Ascending aorta (tissue), 2 donors: ENCODE measurements at regions not wholly inside any gene's neighbourhood (a gene's known extent, or its start where the extent isn't known, plus 50 kb on each side); places are given as distances from the start of the nearest gene placed in this dataset.

Source experiments
- DNase-seq, 2 donors: peaks; one replicate each; pipeline ENCODE4 v3.0.0-alpha.2; 2019; ENCODE audit warnings: low spot score in 2 of 2
- H3K27ac ChIP-seq, 2 donors: fragments of 200-600 bp; sonication (generic); one replicate each; pipeline ENCODE4 v1.5.1; 2016 to 2017; ENCODE audit warnings: mild to moderate bottlenecking in 1 of 2
- H3K27me3 ChIP-seq: fragments of 200-600 bp; sonication (generic); one replicate; pipeline ENCODE4 v1.5.1; 2017
- H3K36me3 ChIP-seq, 2 donors: fragments of 200-600 bp; sonication (generic); one replicate each; pipeline ENCODE4 v1.5.1; 2016
- H3K4me1 ChIP-seq, 2 donors: fragments of 200-600 bp; sonication (generic); one replicate each; pipeline ENCODE4 v1.5.1; 2016 to 2017; ENCODE audit warnings: mild to moderate bottlenecking in 1 of 2
- H3K4me3 ChIP-seq, 2 donors: fragments of 200-600 bp; sonication (generic); one replicate each; pipeline ENCODE4 v1.5.1; 2016 to 2017; ENCODE audit warnings: mild to moderate bottlenecking in 1 of 2
- H3K9me3 ChIP-seq, 2 donors: fragments of 200-600 bp; sonication (generic); one replicate each; pipeline ENCODE4 v1.5.1; 2016
- CTCF ChIP-seq, 3 experiments: fragments of 200-600 bp in 2 of 3; fragments of 450-650 bp in 1 of 3; sonication (generic) in 2 of 3; IDR thresholded peaks; one replicate each; pipeline ENCODE4 v1.5.1; 2016 to 2019; ENCODE audit warnings: antibody characterized with exemption in 3 of 3, mild to moderate bottlenecking in 1 of 3, moderate library complexity in 1 of 3
- intact Hi-C: fragments of 100-400 bp; cut with DNase I; formaldehyde crosslinking; loops from one replicate; pipeline ENCODE4 v1.15.1; 2023

- H3K27me3 ChIP-seq = no peaks in the 10 kb centered on the region
- TF ChIP-seq CTCF (IDR thresholded peaks at IDR 0.05) = no peak
- no peak overlapping the region for H3K27ac ChIP-seq
- no peaks in the 10 kb centered on the region for H3K36me3 ChIP-seq
- intact Hi-C loops = no loop called here
- H3K4me1 ChIP-seq = no peaks in the 10 kb centered on the region
- no peak for DNase-seq
- H3K9me3 ChIP-seq = no peaks in the 10 kb centered on the region
- no peak overlapping the region for H3K4me3 ChIP-seq
Observed at GRCh38 chr14:29236401-29236800, 469.8 kb downstream of the FOXG1 start.

DNA sequence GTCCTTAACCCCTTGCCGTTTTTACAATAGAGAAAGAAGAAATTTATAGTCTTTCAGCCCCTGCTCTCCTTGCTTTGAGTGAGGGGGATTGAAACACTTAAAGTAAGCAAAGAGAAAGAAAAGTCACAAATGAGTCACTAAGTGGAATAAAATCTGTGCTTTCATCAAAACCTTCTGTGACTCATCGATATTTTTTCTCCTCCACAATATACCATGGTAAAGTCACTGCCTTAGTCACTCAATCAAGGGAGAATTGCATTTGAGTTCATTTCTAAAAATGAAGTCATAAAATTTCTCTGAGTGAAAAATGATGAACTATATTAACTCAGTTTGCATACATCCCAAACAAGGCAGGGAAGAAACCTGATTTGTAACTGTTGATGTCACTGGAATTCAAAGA, 470.3 kb downstream of the FOXG1 start:
- DNase-seq = no peak
- intact Hi-C loops = no loop called here
- no peaks in the 10 kb centered on the region for H3K9me3 ChIP-seq
- H3K27me3 ChIP-seq = no peaks in the 10 kb centered on the region
- H3K4me1 ChIP-seq = no peaks in the 10 kb centered on the region
- no peak overlapping the region for H3K27ac ChIP-seq
- no peak for TF ChIP-seq CTCF (IDR thresholded peaks at IDR 0.05)
- no peaks in the 10 kb centered on the region for H3K36me3 ChIP-seq
- H3K4me3 ChIP-seq = no peak overlapping the region

DNA sequence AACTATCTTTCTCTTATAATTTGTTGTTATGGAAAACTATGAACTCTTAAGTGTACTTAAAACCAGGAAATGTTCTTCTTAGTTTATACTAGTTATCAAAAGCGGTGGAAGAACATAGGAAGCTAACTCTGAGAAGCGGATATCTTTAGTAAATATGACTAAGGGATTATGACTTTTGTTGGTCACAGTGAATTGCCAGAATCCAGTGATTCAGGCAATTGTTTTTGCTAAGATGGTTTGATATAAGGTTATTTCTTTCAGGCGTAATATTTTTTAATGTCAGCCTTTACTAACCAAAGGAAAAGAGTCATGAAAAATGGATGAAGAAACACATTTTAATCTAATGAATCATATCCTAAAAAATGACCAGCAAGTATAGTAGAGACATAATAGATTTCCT, 473.5 kb downstream of the FOXG1 start:
- no peaks in the 10 kb centered on the region for H3K4me1 ChIP-seq
- H3K4me3 ChIP-seq = no peak overlapping the region
- no peaks in the 10 kb centered on the region for H3K27me3 ChIP-seq
- H3K36me3 ChIP-seq = no peaks in the 10 kb centered on the region
- DNase-seq = no peak
- H3K27ac ChIP-seq = no peak overlapping the region
- H3K9me3 ChIP-seq = no peaks in the 10 kb centered on the region
- no peak for TF ChIP-seq CTCF (IDR thresholded peaks at IDR 0.05)
- intact Hi-C loops = no loop called here

DNA sequence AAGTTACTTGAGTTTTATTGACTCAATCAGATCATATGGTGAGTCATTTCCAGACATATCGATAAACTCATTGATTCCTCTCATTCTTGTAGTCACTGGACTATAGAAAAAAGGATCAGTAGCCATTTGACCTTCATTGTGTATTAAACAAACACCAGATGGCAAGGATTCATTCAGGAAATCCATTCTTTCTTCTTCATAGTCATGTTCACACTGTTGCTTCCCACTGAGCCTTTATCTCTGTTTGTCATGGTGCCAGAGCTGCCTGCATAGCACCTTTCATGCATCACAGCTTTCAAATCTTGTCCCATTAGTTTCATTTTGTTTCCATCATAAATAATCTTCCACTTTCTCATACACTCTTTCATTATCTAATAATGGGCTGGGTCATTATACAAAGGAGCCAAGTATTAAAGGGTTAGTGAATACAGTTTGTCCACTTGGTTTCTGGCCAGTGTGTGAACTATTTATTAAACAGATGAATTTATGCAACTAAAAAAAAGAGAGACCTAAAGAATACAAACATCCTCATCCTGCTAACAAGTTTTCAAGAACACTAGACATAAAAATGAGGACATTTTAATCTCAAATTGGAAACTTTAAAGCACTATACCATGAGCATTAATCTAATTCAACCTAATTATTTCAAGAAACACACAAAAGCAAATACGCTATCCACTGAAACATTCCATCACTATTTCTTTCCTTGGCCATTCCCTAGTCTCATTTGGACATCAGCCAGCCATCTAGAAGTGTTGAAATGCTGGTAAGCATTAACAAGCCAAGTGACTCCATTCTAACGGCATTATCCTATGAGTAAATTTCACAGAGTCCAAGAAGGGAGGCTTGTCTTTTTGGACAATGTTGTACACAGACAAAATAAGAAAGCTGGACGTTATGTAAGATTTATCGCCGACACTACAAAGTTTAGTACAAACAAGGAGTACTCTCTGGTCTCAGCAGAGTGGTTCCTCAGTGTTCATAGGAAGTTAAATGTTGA, 476.5 kb downstream of the FOXG1 start:
- Histone ChIP-seq H3K4me3 (no peak overlapping the region), H3K4me1 (no peaks in the 10 kb centered on the region), H3K27ac (no peak overlapping the region), H3K9me3 (no peaks in the 10 kb centered on the region), H3K27me3 (no peaks in the 10 kb centered on the region), H3K36me3 (no peaks in the 10 kb centered on the region)
- no peak for TF ChIP-seq CTCF (IDR thresholded peaks at IDR 0.05)
- no peak for DNase-seq
- intact Hi-C loops = no loop called here

- Histone ChIP-seq H3K27ac (no peak overlapping the region), H3K36me3 (no peaks in the 10 kb centered on the region), H3K4me3 (no peak overlapping the region), H3K4me1 (no peaks in the 10 kb centered on the region), H3K9me3 (peaks cover 0 to 3% of the 10 kb centered on the region in 2 donors), H3K27me3 (no peaks in the 10 kb centered on the region)
- intact Hi-C loops = no loop called here
- no peak for TF ChIP-seq CTCF (IDR thresholded peaks at IDR 0.05)
- DNase-seq = no peak
Observed at GRCh38 chr14:29255692-29256091, 489.1 kb downstream of the FOXG1 start.
